Mesenteric fat pad (tissue), 1 donor: ENCODE measurements at regions not wholly inside any gene's neighbourhood (a gene's known extent, or its start where the extent isn't known, plus 50 kb on each side); places are given as distances from the start of the nearest gene placed in this dataset.
"Not testable (repeated sequence)": the region's sequence is repeated elsewhere in the genome, so short reads cannot be mapped to it uniquely, and the experiment has no call there.

Experiments used
- DNase-seq: peaks from one replicate; pipeline ENCODE4 v3.0.0-alpha.2; 2020; ENCODE audit warnings: low spot score
- donor health status: DM: yes; HTN: yes; CAD: no.

DNA sequence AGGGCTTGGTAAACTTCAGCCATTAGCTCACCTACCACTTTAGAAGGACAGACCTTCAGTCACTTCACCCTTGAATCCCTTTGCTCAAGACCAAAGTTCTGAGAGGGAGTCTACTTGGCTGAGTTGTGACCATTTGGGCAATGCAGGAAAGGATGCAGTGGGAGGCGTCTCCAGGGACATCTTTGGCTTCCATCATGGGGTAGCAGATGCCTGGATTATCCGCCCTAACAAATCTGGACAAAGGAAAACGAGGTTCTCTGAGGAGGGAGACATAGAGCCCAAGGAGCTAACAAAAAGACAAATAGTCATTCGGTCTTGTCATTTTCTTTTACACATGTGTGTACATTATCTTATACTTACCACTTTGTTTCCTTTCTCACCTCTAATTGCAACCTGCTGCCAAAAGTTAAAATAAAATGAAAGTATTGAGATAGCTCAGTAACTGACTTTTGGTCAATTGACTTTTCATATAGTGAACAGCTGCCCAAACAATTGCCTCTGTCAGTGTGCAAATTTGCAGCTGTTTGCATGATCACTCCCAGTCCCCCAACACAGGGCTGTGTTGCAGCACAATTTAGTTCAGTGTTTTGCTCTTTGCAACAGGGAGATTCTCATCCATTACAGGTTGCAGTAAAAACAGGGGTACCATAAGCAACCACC lies 108.9 kb upstream of the EEF2KMT start:
- DNase-seq = peak; percentile 18

DNA sequence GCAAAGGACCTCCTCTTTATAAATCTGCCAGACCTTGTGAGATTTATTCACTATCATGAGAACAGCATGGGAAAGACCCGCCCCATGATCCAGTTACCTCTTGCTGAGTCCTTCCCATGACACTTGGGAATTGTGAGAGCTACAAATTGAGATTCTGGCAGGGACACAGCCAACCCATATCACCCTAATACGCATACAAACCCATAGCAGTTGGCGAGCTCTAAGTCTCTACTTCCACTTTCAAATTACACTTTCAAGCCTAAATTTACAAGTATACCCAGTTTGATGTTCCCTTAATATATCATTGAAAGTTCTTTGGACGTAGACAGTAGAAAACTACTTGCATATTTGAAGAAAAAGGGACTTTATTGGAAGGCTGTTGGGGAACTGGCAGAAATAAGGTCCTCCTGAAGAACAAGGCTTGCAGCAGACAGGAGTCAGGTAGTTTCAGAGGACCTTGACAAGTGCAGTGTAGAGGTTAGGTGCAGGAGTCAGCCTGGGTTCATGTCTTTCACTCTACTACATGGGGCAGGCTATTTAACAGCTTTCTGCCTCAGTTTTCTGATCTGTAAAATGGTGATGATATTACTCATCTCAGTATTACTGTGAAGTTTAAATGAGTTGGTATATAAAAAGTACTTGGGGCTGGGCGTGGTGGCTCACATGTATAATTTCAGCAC lies 107.9 kb upstream of the EEF2KMT start:
- DNase-seq = peak; percentile 6

DNA sequence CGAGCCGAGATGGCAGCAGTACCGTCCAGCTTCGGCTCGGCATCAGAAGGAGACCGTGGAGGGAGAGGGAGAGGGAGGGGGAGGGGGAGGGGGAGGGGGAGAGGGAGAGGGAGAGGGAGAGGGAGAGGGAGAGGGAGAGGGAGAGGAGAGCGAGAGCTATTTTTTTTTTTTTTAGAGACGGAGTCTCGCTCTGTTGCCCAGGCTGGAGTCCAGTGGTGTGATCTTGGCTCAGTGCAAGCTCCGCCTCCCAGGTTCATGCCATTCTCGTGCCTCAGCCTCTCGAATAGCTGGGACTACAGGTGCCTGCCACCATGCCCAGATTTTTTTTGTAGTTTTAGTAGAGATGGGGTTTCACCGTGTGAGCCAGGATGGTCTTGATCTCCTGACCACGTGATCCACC lies 106.1 kb upstream of the EEF2KMT start:
- peak; percentile 45 for DNase-seq

DNA sequence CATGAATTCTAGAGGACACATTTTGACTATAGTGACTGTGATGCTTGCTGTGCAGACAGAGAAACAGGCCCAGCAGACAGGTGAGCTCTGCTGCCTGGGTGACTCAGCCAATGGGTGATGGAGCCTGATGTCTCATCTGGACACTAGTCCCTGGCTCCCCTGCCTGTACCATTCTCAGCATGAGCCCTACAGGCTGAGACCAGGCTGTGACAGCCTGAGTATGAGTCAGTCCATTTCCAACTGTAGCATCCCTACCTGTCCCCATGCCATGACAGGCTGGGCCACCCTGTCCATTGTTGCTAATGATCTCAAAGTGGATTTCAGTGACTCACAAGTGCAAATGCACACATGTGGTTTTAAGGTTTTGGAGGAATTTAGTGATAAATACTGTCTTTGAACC lies 102.5 kb upstream of the EEF2KMT start:
- peak; percentile 59 for DNase-seq

- DNase-seq = peak; percentile 2
Observed at GRCh38 chr16:5196204-5196603, 98.6 kb upstream of the EEF2KMT start.

- no peak for DNase-seq
Observed at GRCh38 chr16:5193861-5194260, 96.3 kb upstream of the EEF2KMT start.

- no peak for DNase-seq
Observed at GRCh38 chr16:5188989-5189352, 91.4 kb upstream of the EEF2KMT start.

- no peak for DNase-seq
Observed at GRCh38 chr16:5188318-5188988, 90.9 kb upstream of the EEF2KMT start.

DNA sequence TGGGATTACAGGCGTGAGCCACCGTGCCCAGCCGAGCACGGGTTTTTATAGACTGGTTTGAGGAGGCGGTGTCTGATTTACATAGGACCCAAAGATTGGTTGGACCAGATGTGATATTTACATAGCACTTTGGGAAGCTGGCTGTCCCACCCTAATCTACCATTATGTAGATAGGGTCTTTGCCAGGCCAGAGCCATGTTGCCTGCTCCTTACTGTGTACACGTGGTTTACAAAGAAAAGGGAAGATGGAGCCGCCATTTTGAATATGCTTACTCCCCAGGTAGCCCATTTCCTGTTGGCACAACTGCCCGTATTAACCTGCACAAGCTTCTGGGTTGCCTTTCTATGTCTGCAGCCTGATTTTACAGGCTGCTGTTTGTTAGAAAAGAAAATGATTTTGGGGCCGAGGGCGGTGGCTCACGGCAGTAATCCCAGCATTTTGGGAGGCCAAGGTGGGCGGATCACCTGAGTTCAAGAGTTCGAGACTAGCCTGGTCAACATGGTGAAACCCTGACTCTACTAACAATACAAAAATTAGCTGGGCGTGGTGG lies 89.9 kb upstream of the EEF2KMT start:
- no peak for DNase-seq

GRCh38 chr16:5186381-5186903 lies 88.8 kb upstream of the EEF2KMT start:
- no peak for DNase-seq

DNA sequence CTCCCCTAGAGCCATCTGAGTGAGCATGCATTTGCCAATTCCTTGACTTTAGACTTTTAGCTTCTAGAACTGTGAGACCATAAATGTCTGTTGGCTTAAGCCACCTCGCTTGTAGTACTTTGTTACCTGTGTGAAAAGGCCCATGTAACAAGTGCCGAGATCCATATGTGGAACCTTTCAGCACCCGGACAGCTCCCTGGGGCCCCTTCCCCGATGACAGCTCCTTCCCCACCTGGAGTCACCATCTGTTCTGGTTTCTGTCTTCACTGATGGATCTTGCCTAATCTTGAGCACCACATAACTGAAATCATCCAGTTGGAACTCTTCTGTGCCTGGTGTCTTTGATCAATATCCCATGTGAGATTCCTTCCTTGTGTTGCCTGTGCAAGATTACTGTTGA lies 78.9 kb upstream of the EEF2KMT start:
- no peak for DNase-seq

- DNase-seq = no peak
Observed at GRCh38 chr16:5175266-5175665, 77.7 kb upstream of the EEF2KMT start.

- DNase-seq = no peak
Observed at GRCh38 chr16:5166486-5166885, 68.9 kb upstream of the EEF2KMT start.

GRCh38 chr16:5165429-5165828 lies 67.8 kb upstream of the EEF2KMT start:
- DNase-seq = not testable (repeated sequence)

DNA sequence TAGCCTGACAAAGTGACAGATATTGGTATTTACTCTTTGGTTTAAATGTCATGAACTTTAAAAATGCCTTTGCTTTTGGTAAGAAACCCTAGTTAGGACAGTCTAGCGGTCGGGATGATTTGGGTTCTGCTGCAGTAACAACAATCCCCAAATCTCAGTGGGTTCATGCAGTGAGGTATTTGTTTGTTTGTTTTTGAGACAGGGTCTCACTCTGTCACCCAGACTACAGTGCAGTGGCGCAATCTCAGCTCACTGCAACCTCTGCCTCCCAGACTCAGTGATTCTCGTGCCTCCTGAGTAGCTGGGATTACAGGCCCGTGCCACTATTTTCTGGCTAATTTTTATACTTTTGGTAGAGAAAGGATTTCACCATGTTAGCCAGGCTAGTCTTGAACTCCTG lies 65.2 kb upstream of the EEF2KMT start:
- not testable (repeated sequence) for DNase-seq

GRCh38 chr16:5161888-5162287 lies 64.3 kb upstream of the EEF2KMT start:
- not testable (repeated sequence) for DNase-seq

- not testable (repeated sequence) for DNase-seq
Observed at GRCh38 chr16:5160010-5160409, 62.4 kb upstream of the EEF2KMT start.

DNA sequence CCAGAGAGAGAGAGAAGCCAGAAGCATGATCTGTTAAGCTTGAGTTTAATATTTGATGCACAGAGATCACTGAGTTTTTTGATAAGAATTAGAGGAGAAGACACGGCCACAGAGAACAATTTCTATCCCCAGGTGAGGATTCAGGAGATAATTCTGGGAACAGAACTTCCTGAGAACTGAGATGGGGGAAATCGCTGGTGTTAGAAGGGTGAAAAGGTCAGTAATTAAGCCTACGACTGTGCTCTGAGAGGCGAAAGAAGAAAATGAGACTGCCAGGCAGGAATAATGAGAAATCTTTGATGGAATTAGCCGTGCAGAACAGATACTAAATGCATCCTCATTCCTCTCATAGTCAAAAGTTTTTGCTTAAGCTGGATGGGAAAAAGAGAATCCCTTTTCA lies 61.9 kb upstream of the EEF2KMT start:
- DNase-seq = not testable (repeated sequence)

DNA sequence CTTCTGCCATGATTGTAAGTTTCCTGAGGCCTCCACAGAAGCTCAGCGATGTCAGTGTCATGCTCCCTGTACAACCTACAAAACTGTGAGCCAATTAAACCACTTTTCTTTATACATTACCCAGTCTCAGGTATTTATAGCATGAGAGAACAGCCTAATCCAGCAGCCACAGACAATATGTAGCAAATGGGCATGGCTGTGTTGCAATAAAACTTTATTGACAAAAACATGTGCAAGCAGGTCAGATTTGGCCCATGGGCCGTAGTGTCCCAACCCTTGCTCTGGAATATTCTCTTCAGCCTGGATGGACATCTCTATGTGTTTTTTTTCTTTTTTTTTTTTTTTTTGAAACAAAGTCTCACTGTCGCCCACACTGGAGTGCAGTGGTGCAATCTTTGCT lies 60.9 kb upstream of the EEF2KMT start:
- DNase-seq = no peak

DNA sequence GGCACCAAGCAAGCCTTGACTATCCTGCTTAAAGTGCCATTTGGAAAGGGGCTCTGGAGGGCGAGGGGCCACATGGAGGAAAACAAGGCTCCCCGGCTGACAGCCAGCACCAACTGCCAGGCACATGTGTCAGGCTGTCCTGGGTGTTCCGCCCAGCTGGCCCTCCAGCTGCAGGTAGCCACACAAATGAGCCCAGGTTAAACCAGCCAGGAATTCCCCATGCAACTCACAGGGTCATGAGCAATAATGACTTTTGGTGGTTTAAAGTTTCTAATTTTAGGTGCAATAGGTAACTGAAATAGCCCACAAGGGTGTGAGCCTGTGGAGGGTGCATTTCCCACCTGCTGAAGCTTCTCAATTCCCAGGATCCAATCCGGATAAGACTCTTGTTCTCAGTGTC lies 58.9 kb upstream of the EEF2KMT start:
- DNase-seq = not testable (repeated sequence)

- DNase-seq = not testable (repeated sequence)
Observed at GRCh38 chr16:5154006-5154405, 56.4 kb upstream of the EEF2KMT start.

DNA sequence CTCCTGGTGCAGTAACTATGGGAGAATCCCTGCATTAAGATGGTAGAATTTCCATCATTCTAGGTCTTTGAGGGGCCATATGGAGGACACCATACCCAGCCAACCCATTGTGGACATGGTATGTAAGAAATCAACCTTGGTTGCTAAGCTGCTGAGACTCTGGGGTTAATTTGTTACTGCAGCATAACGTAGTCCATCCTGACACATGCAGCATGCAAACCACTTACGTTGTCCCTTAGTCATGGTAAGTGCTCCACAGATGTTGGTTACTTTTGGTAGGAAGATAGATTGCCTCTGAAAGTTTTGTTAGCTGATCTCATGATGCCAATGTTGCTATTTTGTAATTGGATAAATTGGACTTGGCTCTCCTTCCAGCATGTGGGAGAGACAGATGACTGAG lies 53.8 kb upstream of the EEF2KMT start:
- DNase-seq = not testable (repeated sequence)
